Activated gamma-delta T cell (primary cell): ENCODE measurements at regions not wholly inside any gene's neighbourhood (a gene's known extent, or its start where the extent isn't known, plus 50 kb on each side); places are given as distances from the start of the nearest gene placed in this dataset.

Experiments used
- DNase-seq: peaks from one replicate; lab custom pipeline; 2025; lab: John Stamatoyannopoulos, UW

- DNase-seq = no peak
These were observed 212.3 kb downstream of the ERCC6L2 start for GRCh38 chr9:96087669-96088299.

DNA sequence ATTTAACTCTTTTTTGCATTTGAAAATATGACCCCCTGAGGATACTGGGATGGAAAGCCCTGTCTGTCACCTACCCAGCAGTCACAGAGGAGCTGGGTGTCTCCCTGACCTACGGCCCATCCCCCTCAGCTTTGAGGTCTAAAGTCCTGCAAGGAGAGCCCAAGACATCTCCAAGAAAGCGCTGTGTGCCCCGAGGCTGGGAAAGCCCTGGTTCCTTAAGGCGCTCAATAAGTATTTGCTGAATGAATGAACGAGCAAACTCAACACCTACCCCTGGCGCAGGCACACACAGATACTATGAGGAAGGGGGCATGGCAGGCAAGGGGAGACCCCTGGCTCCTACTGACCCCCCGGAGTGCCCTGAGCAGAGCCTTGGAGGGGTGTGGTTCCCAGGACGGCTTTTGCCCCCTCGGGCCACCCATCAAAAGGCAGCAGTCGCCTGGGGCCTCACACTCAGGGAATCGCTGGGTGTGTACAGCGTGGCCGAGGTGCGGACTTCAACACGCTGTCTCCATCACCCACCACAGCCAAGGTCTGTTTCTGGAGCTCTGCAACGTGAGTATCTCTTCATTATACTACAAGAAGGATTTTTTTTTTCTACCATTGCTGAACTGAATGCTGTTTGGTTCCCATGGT, 211.6 kb downstream of the ERCC6L2 start:
- DNase-seq = no peak

- no peak for DNase-seq
These were observed 210.1 kb downstream of the ERCC6L2 start for GRCh38 chr9:96085491-96086143.

DNA sequence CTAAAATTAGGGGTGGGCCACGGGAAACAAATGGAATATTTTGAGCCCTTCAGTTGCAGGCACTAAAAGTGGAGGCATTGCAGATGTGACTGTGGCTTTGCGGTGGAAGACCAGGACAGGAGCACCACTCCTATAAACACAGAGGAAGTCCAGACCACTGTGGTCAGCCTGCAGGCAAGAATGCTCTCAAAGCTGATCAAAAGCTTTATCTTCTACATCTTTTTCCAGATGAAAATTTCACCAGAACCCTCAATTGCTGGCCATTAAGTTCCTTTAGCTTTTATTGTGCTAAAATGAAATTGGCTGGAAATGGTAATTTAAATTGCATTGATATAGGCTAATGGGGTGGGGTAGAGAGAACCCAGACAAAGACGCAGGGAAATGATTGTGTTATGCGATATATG, 208.8 kb downstream of the ERCC6L2 start:
- DNase-seq = no peak

- DNase-seq = no peak
These were observed 207.2 kb downstream of the ERCC6L2 start for GRCh38 chr9:96082516-96083232.

DNA sequence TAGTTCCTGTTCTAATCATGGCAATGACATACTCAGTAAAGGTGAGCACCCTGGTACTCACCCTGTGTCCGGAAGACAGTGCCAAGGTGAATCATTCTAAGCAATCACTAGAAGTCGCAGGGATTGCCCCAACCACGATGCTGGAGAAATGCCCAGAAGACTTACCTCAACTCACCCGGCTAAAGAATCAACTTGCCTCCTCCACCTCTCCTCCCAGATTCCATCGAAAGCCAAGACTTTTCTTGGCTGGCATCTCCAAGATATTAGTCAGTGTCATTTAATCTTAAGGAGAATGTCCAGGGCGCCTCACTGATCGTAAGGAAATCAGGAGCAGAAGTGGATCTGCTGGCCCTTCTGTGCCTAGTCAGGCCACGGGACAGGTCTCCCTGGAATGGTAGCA, 204.9 kb downstream of the ERCC6L2 start:
- DNase-seq = no peak

- no peak for DNase-seq
These were observed 204.3 kb downstream of the ERCC6L2 start for GRCh38 chr9:96079779-96080178.

DNA sequence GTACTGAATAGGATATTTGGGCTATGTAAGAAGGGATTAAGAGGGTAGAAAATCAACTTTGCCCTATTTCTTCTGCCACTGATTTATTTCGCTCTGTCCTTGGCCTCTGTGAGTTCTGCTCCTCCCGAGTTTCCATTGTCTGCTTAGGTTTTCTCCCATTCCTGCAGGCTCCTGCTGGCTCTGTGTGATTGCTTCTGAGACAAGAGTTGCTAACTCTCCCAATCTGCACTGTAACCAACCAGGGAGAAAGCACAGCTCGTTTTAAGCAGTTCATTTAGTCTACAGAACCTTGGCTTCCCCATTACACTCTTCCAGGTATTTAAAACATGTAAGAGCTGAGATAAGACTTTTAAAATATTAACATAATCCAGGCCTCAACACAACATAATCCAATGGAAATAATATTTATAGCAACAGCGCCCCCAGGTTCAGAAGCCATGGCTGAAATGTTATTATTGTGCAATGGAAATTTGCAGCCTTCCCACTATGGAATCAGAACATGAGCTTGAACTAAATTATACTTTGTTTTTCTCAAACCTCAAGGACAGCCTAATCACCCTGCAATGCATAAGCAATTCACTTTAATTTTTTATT, 203.5 kb downstream of the ERCC6L2 start:
- DNase-seq = no peak

- DNase-seq = no peak
These were observed 200.3 kb downstream of the ERCC6L2 start for GRCh38 chr9:96075757-96076156.

DNA sequence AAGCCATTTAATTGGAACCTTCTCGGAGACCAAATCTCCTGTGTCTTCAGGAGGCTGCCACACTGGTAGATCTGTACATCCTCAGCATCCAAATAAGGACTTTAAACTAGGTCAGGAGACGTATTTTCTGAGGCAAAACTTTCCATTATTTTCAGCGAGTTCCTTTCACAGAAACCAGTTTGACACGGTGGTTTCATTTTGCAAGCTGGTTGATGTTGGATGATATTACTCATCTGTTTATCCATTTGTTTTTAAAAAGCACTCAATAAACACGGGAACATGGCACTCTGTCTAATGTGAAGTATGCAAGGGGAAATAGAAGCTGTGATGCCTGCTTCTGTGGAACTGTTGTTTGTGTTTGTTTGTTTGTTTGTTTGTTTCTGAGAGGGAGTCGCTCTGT, 199.6 kb downstream of the ERCC6L2 start:
- no peak for DNase-seq

- DNase-seq = no peak
These were observed 198.3 kb downstream of the ERCC6L2 start for GRCh38 chr9:96073531-96074480.

DNA sequence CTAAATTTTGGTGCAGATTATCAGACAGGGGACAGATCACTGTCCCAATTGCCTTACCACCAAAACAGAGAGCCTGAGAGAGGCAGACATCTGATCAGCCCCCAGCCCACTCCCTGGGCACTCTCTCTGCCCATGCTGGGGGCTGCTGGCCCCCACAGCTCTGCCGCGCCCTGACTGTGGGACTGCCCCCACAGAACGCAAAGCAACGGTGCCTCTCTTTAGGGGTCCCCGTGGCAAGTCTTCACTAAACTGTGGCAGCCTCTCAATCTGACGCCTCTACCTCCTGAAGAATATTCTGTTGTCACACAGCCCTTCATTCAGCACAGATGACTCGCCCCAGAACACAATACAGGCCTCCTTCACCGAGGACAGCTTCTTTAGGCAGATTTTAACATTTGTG, 197.4 kb downstream of the ERCC6L2 start:
- DNase-seq = no peak

DNA sequence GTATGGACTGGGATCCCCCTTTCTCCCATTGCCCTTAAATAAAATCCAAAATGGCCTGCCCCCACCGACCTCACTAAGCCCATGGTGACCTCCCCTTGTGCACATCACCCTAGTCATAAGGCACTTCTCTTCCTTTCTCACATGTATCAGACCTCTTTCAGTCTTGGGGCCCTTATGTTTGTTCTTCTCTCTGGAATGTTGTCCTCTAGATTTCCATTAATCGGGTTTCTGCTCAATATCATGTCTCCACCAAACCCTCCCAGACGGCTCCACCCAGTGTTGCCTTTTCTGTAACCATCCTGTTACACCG, 196.3 kb downstream of the ERCC6L2 start:
- DNase-seq = no peak

DNA sequence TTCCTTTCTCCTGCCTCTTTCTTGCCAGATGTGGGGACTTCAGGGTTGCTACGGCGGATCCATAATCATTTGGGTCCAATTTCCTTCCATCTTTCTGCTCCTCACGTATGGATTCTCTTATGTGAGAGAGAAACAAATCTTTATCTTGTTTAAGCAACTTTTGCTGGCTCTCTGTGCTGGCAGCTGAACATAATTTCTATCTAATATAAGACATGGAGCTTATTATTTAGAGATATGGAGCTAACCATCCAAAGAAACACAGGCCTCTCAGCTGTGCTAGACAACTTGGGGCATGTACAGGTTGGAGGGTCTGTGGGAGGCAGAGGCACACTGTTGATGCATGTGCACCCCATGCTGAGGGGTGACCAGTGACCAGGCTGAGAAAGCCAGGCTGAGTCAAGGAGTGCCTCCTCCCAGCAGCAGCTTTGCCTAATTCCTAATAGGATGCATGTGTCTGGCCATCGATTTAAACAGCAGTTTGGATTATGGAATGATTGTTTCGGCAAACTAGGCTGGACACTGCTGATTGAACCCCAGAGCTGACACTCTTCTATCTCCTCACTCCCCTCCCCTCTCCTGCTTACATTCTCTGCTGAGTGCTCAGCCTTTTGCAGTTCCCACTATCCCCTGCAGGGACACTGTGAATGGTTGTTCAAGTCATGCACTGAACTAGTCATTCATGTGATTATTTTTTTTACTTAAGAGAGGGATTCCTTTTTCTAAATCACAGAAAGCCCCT, 195.8 kb downstream of the ERCC6L2 start:
- no peak for DNase-seq

- no peak for DNase-seq
These were observed 194.2 kb downstream of the ERCC6L2 start for GRCh38 chr9:96069629-96070220.

- no peak for DNase-seq
These were observed 193.0 kb downstream of the ERCC6L2 start for GRCh38 chr9:96068511-96068910.

GRCh38 chr9:96067600-96067999, 192.1 kb downstream of the ERCC6L2 start:
- no peak for DNase-seq

- no peak for DNase-seq
These were observed 191.5 kb downstream of the ERCC6L2 start for GRCh38 chr9:96067004-96067403.

- no peak for DNase-seq
These were observed 190.2 kb downstream of the ERCC6L2 start for GRCh38 chr9:96065482-96066251.
